ENCODE measurements at regions not wholly inside any gene's neighbourhood (a gene's known extent, or its start where the extent isn't known, plus 50 kb on each side); places are given as distances from the start of the nearest gene placed in this dataset.

- DNase-seq: no peak
These were observed 75.2 kb upstream of the UBAC2 start for GRCh38 chr13:99125326-99125915.

- DNase-seq: no peak
These were observed 73.8 kb upstream of the UBAC2 start for GRCh38 chr13:99126821-99127220.

DNA sequence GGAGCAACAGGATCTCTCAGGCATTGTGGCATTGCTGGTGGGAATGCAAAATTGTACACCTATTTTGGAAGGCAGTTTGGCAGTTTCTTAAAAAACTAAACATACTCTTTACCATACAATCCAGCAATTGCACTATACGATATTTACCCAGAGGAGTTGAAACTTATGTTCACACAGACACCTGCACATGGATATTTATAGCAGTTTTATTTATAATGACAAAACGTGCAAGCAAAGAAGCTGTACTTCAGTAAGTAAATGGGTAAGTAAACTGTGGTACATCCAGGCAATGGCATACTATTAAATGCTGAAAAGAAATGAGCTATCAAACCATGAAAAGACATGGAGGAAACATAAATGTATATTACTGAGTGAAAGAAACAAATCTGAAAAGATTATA lies 71.6 kb upstream of the UBAC2 start:
- no peak for DNase-seq

DNA sequence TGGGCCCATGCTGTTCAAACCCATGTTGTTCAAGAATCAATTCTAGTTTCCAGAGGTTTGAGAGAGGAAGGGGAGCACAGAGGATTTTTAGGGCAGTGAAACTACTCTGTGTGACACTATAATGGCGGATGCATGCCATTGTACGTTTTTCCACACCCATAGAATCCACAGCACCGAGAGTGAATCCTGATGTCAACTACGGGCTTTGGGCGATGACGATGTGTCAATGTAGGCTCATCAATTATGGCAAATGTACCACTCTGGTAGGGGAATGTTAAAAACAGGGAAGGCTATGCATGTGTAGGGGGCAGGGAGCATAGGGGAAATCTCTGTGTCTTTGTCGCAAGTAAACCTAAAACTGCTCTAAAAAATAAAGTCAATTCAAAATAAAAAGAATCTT lies 70.7 kb upstream of the UBAC2 start:
- no peak for DNase-seq

DNA sequence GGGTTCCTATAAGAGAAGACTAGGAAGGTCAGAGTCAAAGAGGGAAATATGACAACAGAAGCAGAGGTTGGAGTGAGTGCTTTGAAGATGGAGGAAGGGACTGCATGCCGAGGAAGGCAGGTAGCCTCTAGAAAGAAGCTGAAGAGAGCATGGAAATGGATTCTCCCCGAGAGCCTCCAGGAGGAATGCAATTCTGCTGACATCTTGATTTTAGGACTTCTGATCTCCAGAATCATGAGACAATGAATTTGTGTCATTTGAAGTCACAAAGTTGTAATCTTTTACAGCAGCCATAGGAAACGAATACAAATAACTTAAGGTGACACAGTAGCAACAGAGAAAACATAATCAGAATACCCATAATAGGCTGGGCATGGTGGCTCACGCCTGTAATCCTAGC lies 69.2 kb upstream of the UBAC2 start:
- DNase-seq: no peak

DNA sequence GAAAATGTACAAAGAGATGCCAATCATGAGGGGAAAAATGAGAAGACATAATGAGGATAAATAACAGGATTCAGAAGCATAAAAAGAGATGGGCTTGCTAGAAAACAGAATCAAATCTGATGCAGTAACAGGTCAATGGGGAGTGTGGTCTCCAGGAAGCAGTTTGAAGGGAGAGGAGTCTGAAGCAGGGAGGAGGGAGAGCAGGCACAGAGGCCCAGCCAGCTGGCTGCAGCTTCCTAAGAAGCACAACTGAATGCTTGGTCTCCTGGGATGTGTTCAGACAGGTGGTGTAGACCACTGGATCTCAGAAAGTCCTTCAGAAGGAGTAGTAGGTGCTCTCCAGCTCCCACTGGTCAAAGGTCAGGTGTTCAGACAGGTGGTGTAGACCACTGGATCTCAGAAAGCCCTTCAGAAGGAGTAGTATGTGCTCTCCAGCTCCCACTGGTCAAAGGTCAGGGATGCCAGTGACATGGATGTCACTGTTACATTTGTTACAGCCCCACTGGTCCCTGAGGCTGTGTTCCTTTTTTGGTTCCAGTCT lies 68.3 kb upstream of the UBAC2 start:
- no peak for DNase-seq

DNA sequence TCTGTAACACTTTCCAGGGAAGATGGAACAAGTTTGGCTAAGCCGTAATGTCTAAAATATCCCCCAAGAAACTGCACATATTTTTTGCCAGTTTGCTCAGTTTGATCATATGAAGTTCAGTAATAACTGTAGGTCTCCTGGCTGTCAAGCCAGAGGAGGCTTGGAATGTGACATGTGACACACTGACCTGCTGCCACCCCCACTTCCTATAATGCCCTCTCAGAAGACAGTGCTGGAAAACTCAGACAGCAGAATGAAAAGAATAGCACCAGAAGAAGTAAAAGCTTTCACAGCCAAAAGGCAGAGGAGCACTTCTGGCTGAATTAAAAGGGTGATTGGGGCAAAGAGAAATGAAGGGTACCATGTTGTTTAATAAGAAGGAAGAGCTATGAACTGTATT lies 67.4 kb upstream of the UBAC2 start:
- DNase-seq: no peak

DNA sequence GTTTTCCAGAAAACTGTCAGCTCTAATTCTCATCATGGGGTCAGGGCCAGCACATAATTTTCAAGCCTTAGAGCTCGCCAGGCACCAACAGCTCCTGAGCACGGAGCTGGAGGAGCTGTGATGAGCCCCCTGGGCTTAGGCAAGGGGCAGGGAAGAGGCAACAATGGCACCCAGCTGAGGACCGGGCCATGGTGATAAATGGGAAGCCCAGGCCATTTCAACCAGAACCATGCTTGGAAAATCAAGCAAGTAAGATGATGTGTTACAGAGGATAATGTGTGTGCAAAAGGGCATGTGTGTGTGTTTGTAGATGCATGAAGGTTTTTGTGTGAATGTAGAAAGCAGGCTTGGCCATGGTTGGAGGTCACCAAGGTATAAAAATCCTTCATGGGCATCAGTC lies 66.8 kb upstream of the UBAC2 start:
- DNase-seq: no peak

- no peak for DNase-seq
These were observed 65.1 kb upstream of the UBAC2 start for GRCh38 chr13:99135591-99135990.

- DNase-seq: no peak
These were observed 64.2 kb upstream of the UBAC2 start for GRCh38 chr13:99136427-99136954.

- no peak for DNase-seq
These were observed 59.8 kb upstream of the UBAC2 start for GRCh38 chr13:99140831-99141230.

DNA sequence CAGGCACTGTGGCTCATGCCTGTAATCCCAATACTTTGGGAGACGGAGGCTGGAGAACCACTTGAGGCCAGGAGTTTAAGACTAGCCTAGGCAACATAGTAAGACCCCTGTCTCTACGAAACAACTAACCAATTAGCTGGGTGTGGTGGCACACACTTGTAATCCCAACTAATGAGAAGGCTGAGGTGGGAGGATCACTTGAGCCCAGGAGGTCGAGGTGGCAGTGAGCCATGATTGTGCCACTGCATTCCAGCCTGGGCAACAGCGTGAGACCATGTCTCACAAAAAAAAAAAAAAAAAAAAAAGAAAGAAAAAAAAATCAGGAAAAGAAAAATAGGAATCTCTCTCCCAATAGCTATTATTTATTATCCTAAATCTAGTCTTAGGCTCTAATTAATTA lies 56.8 kb upstream of the UBAC2 start:
- DNase-seq: no peak

DNA sequence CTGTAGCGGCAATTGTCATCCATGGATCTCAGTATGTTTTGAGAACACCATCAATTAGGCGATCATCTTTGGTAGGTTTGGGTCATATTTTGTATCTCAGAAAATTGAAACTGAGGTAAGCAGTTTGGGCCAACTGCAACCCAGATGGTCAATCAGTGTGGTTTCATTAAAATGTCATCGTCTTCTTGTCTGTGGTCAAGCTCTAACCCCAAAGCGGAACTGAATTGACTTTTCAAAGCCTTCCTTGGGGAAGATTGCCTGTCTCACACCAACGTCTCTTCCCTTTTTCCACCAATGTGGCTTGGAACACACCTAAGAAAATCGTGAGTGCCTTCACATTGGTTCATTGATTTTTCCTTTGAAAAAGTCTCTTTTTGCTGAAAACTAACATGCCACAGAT lies 56.3 kb upstream of the UBAC2 start:
- DNase-seq: no peak

DNA sequence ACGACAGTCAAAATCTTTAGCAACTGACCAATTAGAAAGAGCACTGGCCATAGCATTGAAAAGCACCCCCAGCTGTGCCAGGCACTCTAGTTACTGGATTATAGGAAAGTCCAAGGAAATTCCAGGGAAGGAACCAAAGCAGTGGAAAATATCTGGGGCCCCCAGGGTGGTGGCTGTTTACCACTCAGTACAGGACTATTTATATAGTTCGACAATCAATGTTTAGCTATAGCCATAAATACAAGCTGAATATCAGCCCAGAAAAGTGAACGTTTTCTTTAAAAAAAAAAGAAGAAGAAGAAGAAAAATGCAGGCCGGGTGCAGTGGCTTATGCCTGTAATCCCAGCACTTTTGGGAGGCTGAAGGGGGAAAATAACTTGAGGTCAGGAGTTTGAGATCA lies 55.2 kb upstream of the UBAC2 start:
- no peak for DNase-seq

- DNase-seq: no peak
These were observed 49.9 kb upstream of the UBAC2 start for GRCh38 chr13:99150575-99151361.

Measured in T-helper 1 cell (primary cell).